WTC11 (cell line): ENCODE measurements at regions not wholly inside any gene's neighbourhood (a gene's known extent, or its start where the extent isn't known, plus 50 kb on each side); places are given as distances from the start of the nearest gene placed in this dataset.

Experiments
- ATAC-seq: fragments of 200-7000 bp; cut with Tn5 transposase; 2 replicates; pipeline ENCODE4 v1.10.0; 2021; ENCODE audit warnings: mild to moderate bottlenecking, moderate library complexity
- CTCF ChIA-PET: fragments of 300-600 bp; sonication (Branson Sonifier 250); formaldehyde crosslinking; loops from one replicate; lab custom pipeline; 2021; ENCODE audit warnings: antibody characterized with exemption; lab: Charles Lee
- POLR2A ChIA-PET: fragments of 350-600 bp; sonication (Branson Sonifier 250); formaldehyde crosslinking; loops from one replicate; lab custom pipeline; 2021; ENCODE audit warnings: antibody characterized with exemption; lab: Charles Lee
- DNase-seq: peaks from one replicate; pipeline ENCODE4 v3.0.0; 2021; ENCODE audit warnings: low spot score
- H3K27ac Mint-ChIP-seq: 2 replicates; pipeline ENCODE4 v1.8.0; 2021; ENCODE audit warnings: mixed read lengths
- H3K27me3 Mint-ChIP-seq: 2 replicates; pipeline ENCODE4 v1.8.0; 2021; ENCODE audit warnings: low read depth, mild to moderate bottlenecking, moderate library complexity, mixed read lengths
- H3K36me3 Mint-ChIP-seq: 2 replicates; pipeline ENCODE4 v1.8.0; 2021; ENCODE audit warnings: mixed read lengths
- H3K4me1 Mint-ChIP-seq: 2 replicates; pipeline ENCODE4 v1.8.0; 2022; ENCODE audit warnings: mixed read lengths
- H3K4me3 Mint-ChIP-seq: 2 replicates; pipeline ENCODE4 v1.8.0; 2021; ENCODE audit warnings: mild to moderate bottlenecking, moderate library complexity, mixed read lengths
- H3K9me3 Mint-ChIP-seq: 2 replicates; pipeline ENCODE4 v1.8.0; 2021; ENCODE audit warnings: mixed read lengths
- AFF4 ChIP-seq: sonication (generic); formaldehyde crosslinking; IDR thresholded peaks from 2 replicates; pipeline ENCODE4 v1.8.1; 2023; ENCODE audit warnings: mild to moderate bottlenecking, missing genetic modification reagents, borderline replicate concordance
- CTCF ChIP-seq: fragments of 200-600 bp; IDR thresholded peaks from 2 replicates; pipeline ENCODE4 v1.8.0; 2022; ENCODE audit warnings: antibody characterized with exemption
- EMX1 ChIP-seq: fragments of 250-450 bp; sonication (Bioruptor Pico); IDR thresholded peaks from 2 replicates; pipeline ENCODE4 v1.8.0; 2021; ENCODE audit warnings: mild to moderate bottlenecking
- ESRRA ChIP-seq: sonication (generic); formaldehyde crosslinking; IDR thresholded peaks from 2 replicates; pipeline ENCODE4 v1.8.1; 2022; ENCODE audit warnings: mild to moderate bottlenecking, missing genetic modification reagents, borderline replicate concordance
- GRHL2 ChIP-seq: fragments of 250-450 bp; sonication (Bioruptor Pico); IDR thresholded peaks from 2 replicates; pipeline ENCODE4 v1.8.0; 2022; ENCODE audit warnings: mild to moderate bottlenecking, moderate library complexity; ENCODE audit not compliant: insufficient replicate concordance, severe bottlenecking
- IRF2 ChIP-seq: sonication (generic); formaldehyde crosslinking; IDR thresholded peaks from 2 replicates; pipeline ENCODE4 v1.8.0; 2022; ENCODE audit warnings: low read depth, missing genetic modification reagents, borderline replicate concordance
- ZNF263 ChIP-seq: sonication (generic); formaldehyde crosslinking; IDR thresholded peaks from 2 replicates; pipeline ENCODE4 v1.8.1; 2022; ENCODE audit warnings: low read depth, mild to moderate bottlenecking, moderate library complexity, missing genetic modification reagents
- ZNF416 ChIP-seq: fragments of 250-450 bp; sonication (Bioruptor Pico); IDR thresholded peaks from 2 replicates; pipeline ENCODE4 v1.9.0; 2021; ENCODE audit warnings: mild to moderate bottlenecking, inconsistent platforms
- ZNF671 ChIP-seq: fragments of 250-450 bp; sonication (Bioruptor Pico); IDR thresholded peaks from 2 replicates; pipeline ENCODE4 v1.8.0; 2021; ENCODE audit warnings: mild to moderate bottlenecking
- TF ChIP-seq, protein P1 (sequence below): sonication (generic); formaldehyde crosslinking; IDR thresholded peaks from 2 replicates; pipeline ENCODE4 v1.8.0; 2022; ENCODE audit warnings: mild to moderate bottlenecking, missing genetic modification reagents
- TF ChIP-seq, protein P2 (sequence below): fragments of 250-450 bp; sonication (Bioruptor Pico); IDR thresholded peaks from 2 replicates; pipeline ENCODE4 v2.1.2; 2022; ENCODE audit warnings: mild to moderate bottlenecking, moderate library complexity
- TF ChIP-seq, protein P3 (sequence below): sonication (generic); formaldehyde crosslinking; IDR thresholded peaks from 2 replicates; pipeline ENCODE4 v1.8.1; 2022; ENCODE audit warnings: mild to moderate bottlenecking, moderate library complexity, missing genetic modification reagents
- TF ChIP-seq, protein P4 (sequence below): sonication (generic); formaldehyde crosslinking; IDR thresholded peaks from 2 replicates; pipeline ENCODE4 v1.8.0; 2022; ENCODE audit warnings: mild to moderate bottlenecking, missing genetic modification reagents
- TF ChIP-seq, protein P5 (sequence below): sonication (generic); formaldehyde crosslinking; IDR thresholded peaks from 2 replicates; pipeline ENCODE4 v1.8.0; 2022; ENCODE audit warnings: mild to moderate bottlenecking, missing genetic modification reagents

DNA sequence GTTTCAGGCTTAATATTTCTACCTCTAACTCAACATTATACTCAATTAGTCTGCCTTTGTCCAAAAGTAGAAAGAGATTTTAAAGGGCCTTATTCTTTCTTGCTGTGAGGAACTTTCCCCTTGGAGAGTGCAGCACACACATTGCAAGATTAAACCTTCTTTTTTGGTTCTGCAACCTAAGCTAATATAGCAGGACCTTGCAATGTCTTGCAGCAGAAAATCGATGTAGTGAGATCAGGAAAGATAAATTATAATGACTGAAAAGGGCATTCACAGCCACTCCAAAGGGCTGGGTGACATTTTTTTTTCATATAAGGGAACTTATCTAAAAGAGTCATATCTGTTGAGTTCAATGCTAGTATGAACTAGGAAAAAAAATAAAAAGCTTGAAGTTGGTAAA lies 422.7 kb upstream of the ADAMTS16 start (continued):
- TF ChIP-seq, protein P1, sequence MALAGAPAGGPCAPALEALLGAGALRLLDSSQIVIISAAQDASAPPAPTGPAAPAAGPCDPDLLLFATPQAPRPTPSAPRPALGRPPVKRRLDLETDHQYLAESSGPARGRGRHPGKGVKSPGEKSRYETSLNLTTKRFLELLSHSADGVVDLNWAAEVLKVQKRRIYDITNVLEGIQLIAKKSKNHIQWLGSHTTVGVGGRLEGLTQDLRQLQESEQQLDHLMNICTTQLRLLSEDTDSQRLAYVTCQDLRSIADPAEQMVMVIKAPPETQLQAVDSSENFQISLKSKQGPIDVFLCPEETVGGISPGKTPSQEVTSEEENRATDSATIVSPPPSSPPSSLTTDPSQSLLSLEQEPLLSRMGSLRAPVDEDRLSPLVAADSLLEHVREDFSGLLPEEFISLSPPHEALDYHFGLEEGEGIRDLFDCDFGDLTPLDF (CRISPR knock-in tag) = no peak
- TF ChIP-seq ZNF671 (CRISPR knock-in tag) (no peak), EMX1 (CRISPR knock-in tag) (no peak)

DNA sequence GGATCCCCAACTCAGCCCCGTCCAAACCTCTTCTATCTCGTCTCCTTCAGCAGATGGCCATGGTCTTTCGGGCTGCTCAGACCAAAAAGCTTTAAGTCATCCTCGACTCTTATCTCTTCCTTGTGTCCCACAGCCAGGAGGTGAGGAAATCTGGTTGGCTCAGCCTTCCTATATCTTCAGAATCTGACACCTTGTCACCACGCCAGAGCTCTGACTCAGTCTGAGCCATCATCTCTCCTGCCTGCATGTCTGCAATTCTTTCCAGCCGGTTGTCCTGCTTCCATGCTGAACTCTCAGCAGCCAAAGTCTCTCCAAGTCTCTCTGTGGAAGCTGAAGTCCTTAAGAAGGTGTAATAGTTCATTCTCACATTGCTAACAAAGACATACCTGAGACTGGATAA lies 419.3 kb upstream of the ADAMTS16 start:
- Mint-ChIP-seq H3K4me3 (no peak overlapping the region), H3K4me1 (no peaks in the 10 kb centered on the region), H3K27ac (no peak overlapping the region), H3K9me3 (peaks cover 5% of the 10 kb centered on the region), H3K27me3 (no peaks in the 10 kb centered on the region; the same call in 1 of the 2 replicates), H3K36me3 (no peaks in the 10 kb centered on the region)
- no peak for ATAC-seq
- no peak for DNase-seq
- CTCF ChIA-PET = no interaction called here
- TF ChIP-seq IRF2 (CRISPR knock-in tag) = no peak
- no peak for TF ChIP-seq ZNF416
- no peak for TF ChIP-seq ZNF263
- TF ChIP-seq GRHL2 = no peak
- TF ChIP-seq AFF4 (CRISPR knock-in tag) = no peak
- no peak for TF ChIP-seq ESRRA (CRISPR knock-in tag)
- POLR2A ChIA-PET = no interaction called here

DNA sequence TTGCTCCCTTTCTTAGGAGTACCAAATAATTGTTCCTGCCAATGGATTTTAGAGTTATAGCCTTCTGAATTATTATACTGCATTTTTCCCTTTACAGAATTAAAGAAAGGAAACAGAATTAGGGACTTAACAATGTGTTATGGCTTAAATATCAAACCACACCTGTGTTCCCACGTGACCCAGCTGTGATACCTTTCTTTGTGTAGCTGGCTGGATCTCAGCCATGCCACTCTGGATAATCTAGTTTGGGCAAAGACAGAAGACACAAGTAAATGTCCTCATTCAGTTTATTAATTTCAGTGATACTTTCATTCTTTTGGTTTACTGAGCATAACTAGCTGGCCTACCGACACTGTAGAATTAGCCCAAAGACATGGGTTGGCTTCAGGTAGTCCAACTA lies 417.2 kb upstream of the ADAMTS16 start:
- CTCF ChIA-PET = interaction anchor here (0.8 kb wide), 1 partner anchor 139 kb away, joined by 3 read pairs; no protein-coding TSS in a partner anchor
- no peak for DNase-seq
- no peaks in the 10 kb centered on the region; the same call in 1 of the 2 replicates for H3K27me3 Mint-ChIP-seq
- H3K36me3 Mint-ChIP-seq = no peaks in the 10 kb centered on the region
- no peak for TF ChIP-seq CTCF
- TF ChIP-seq, protein P2, sequence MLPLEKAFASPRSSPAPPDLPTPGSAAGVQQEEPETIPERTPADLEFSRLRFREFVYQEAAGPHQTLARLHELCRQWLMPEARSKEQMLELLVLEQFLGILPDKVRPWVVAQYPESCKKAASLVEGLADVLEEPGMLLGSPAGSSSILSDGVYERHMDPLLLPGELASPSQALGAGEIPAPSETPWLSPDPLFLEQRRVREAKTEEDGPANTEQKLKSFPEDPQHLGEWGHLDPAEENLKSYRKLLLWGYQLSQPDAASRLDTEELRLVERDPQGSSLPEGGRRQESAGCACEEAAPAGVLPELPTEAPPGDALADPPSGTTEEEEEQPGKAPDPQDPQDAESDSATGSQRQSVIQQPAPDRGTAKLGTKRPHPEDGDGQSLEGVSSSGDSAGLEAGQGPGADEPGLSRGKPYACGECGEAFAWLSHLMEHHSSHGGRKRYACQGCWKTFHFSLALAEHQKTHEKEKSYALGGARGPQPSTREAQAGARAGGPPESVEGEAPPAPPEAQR (CRISPR knock-in tag) = no peak
- no peak for TF ChIP-seq AFF4 (CRISPR knock-in tag)
- TF ChIP-seq, protein P3, sequence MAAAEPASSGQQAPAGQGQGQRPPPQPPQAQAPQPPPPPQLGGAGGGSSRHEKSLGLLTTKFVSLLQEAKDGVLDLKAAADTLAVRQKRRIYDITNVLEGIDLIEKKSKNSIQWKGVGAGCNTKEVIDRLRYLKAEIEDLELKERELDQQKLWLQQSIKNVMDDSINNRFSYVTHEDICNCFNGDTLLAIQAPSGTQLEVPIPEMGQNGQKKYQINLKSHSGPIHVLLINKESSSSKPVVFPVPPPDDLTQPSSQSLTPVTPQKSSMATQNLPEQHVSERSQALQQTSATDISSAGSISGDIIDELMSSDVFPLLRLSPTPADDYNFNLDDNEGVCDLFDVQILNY = no peak
- TF ChIP-seq, protein P4, sequence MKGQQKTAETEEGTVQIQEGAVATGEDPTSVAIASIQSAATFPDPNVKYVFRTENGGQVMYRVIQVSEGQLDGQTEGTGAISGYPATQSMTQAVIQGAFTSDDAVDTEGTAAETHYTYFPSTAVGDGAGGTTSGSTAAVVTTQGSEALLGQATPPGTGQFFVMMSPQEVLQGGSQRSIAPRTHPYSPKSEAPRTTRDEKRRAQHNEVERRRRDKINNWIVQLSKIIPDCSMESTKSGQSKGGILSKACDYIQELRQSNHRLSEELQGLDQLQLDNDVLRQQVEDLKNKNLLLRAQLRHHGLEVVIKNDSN (CRISPR knock-in tag) = no peak
- TF ChIP-seq, protein P5, sequence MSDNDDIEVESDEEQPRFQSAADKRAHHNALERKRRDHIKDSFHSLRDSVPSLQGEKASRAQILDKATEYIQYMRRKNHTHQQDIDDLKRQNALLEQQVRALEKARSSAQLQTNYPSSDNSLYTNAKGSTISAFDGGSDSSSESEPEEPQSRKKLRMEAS (CRISPR knock-in tag) = no peak
- TF ChIP-seq, all 79 proteins: peak for 0
- POLR2A ChIA-PET = no interaction called here
- Mint-ChIP-seq H3K27ac (no peak overlapping the region), H3K4me1 (no peaks in the 10 kb centered on the region), H3K4me3 (no peak overlapping the region), H3K9me3 (peaks cover 5% of the 10 kb centered on the region)
- ATAC-seq = no peak
